Uterus (tissue), 2 donors: ENCODE measurements at regions not wholly inside any gene's neighbourhood (a gene's known extent, or its start where the extent isn't known, plus 50 kb on each side); places are given as distances from the start of the nearest gene placed in this dataset.

ENCODE experiments used
- CTCF ChIP-seq, 4 experiments: fragments of 200-600 bp in 2 of 4; fragments of 450-650 bp in 2 of 4; sonication (generic) in 2 of 4; IDR thresholded peaks; one replicate each; pipeline ENCODE4 v1.5.1; 2016 to 2019; ENCODE audit warnings: antibody characterized with exemption in 4 of 4, mild to moderate bottlenecking in 2 of 4, moderate library complexity in 1 of 4
- POLR2A ChIP-seq, 2 donors: fragments of 450-650 bp; IDR thresholded peaks; one replicate each; pipeline ENCODE4 v1.6.1; 2016; ENCODE audit warnings: antibody characterized with exemption in 2 of 2, mild to moderate bottlenecking in 1 of 2, moderate library complexity in 1 of 2

- no peak for TF ChIP-seq CTCF (IDR thresholded peaks at IDR 0.05)
- TF ChIP-seq POLR2A (IDR thresholded peaks at IDR 0.05) = no peak
Observed at GRCh38 chr2:239506101-239506857, 105.5 kb upstream of the HDAC4 start.
